NCI-H510A treated with DMSO at 0.1 percent for 48 hours (cell line): ENCODE measurements at regions not wholly inside any gene's neighbourhood (a gene's known extent, or its start where the extent isn't known, plus 50 kb on each side); places are given as distances from the start of the nearest gene placed in this dataset.

ENCODE experiments used
- DNase-seq: peaks from one replicate; lab custom pipeline; 2025; lab: John Stamatoyannopoulos, UW

DNA sequence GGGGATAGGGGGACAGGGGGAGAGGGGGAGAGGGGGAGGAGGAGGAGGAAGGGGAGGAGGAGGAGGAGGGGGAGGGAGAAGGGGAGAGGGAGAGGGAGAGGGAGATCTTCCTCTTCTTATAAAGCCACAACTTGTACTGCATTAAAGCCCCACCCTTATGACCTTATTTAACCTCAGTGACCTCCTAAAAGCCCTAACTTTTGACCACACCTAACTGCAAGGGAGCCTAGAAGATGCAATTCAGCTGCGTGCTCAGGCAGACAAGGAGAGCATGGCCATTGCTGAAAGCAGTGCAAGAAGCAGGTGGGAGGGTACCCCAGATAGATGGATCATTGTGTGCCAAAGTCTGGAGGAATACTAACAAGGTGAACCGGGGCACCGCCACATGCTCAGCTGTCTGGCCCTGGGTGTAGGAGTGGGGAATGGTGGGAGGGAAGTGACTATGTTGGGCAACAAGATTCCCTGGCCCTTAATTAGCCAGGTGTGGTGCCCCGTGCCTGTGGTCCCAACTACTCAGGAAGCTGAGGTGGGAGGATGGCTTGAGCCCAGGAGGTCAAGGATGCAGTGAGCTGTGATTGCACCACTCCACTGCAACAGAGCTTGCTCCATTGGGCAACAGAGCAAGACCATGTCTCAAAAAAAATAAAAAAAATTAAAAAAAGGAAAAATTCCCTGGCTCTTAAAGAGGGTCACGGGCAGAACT is 125.4 kb upstream of the BOD1 start:
- no peak for DNase-seq

DNA sequence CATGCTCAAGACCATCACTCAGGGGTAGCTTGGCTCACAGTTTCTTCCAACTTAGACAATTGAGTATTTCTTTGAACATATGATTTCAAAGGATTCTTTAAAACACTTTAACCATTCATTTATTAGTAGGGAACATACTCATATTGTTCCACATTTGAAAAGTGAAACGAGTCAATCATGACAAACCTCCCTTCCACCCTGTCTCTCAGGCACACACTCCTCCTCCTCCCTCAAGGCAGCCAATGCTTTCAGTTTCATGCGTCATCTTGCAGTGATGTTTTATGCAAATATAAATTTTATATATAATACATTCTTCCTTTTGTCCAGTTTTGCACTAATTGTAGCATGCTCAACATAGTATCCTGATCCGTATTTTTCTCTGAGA is 126.0 kb upstream of the BOD1 start:
- DNase-seq = no peak

DNA sequence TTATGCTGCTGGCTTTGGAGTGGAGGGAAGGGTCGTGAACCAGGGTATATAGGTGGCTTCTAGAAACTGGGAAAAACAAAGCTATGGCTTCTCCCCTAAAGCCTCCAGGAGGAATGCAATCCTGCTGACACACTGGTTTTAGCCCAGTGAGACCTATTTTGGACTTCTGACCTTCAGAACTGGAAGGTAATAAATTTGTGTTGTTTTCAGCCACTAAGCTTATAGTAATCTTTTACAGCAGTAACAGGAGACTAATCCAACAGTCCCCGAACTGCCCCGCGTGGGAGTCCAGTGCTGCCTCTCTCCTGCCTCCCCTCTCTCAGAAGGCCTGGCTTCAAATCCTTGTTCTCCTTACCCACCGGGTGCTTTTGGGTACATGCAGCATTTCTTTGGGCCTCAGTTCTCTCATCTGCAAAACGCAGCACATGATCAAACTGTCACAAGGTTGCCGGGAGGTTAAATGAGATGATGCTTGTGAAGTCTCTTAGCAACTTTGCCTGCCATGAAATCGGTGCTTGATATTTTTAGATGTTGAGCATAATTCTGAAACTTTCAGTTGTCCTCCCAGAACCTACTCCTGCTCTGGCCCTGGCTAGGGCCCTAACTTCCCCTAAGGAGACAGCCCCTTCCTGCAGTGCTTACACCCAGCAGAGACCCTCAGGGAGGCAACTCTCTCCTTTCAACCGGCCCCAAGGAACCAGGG is 127.3 kb upstream of the BOD1 start:
- DNase-seq = no peak

DNA sequence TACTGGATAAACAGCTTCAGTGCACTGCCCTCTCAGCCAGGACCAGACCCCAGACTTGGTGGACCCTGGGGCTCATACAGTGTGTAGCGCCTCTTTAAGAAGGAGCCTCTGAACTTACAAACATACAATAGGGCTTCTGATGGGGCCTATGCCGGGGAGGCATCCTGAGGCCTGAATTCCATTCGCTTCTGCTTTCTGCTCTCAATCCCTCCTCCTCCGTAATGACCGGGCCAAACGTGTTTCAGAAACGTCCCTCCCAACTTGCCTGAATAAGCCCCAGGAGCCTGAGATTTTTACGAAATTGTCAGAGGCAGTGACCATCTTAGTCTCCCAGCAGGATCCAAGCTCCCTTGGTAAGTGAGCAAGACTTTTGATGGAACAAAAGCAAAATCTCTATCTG is 128.1 kb upstream of the BOD1 start:
- no peak for DNase-seq

DNA sequence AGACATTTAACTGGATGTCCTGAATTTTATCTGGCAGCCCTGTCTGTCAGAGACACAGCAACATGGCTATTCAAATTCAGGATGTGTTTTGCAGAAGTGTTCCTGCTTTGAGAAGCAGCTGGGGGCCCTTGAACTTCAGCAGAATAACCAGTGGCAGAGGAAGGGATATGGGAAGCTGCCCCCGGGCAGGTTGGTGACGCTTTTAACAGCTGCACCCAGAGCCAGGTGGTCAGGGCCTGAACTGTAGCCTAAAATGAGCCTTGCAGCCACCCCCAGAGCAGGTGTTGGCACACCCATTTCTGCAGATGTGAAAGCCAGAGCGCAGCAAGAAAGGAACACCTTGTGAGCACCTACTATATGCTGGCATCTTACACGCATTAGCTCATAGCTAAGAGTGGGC is 128.7 kb upstream of the BOD1 start:
- DNase-seq = peak; percentile 63

DNA sequence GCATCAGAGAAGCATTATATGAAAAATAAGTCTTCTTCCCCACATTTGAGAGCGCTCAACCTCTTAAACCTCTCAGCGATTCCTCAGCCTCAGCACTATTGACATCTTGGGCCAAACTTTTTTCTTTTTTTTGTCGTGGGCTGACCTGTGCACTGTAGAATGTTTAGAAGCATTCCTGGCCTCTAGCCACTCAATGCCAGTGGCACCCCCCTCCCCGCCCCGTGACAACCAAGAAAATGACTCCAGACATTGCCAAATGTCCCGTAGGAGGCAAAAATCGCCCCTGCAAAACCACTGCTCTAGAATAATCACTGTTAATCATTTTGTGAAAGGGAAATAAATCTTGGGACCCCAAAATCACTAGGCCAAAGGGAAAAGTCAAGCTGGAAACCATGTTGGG is 129.1 kb upstream of the BOD1 start:
- no peak for DNase-seq

DNA sequence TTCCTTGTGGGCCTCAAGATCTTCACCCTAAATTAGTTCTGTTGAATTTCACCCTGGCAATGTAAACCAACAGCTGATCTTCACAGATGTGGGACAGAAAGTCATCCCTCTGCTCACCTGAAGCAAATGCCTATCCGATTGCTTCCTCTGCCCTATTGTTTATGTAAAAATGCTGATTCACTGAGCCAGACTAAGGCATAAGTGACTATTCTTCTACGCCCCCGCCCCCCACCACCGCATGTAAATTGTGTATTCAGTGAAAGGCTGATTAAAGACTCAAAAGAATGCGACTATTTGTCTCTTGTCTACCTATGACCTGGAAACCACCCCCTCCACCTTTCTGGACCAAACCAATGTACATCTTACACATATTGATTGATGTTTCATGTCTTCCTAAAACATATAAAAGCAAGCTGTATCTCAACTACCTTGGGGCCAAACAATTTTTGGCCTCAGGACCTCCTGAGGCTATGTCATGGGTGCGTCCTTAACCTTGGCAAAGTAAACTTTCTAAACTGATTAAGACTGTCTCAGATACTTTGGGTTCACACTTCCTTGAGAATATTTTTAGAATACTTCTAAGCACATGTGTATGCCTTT is 129.7 kb upstream of the BOD1 start:
- no peak for DNase-seq

DNA sequence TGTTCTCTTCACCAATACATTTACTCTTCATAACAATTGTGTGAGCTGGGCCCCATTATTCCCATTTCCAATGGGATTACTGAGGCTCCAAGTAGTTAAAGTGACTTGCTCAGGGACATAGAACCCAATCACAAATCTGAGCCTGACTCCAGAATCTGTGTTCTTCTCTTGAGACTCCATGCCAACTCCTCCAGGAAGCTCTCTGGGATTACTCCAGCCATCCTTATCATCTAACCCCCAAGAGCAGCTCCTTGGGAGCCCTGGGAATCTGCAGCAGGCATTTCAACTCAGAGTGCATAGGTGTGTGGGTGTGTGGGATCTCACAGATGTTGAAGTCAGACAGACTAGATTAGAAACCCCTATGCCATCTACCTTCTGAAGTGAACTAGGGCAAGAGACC is 131.4 kb upstream of the BOD1 start:
- DNase-seq = no peak

DNA sequence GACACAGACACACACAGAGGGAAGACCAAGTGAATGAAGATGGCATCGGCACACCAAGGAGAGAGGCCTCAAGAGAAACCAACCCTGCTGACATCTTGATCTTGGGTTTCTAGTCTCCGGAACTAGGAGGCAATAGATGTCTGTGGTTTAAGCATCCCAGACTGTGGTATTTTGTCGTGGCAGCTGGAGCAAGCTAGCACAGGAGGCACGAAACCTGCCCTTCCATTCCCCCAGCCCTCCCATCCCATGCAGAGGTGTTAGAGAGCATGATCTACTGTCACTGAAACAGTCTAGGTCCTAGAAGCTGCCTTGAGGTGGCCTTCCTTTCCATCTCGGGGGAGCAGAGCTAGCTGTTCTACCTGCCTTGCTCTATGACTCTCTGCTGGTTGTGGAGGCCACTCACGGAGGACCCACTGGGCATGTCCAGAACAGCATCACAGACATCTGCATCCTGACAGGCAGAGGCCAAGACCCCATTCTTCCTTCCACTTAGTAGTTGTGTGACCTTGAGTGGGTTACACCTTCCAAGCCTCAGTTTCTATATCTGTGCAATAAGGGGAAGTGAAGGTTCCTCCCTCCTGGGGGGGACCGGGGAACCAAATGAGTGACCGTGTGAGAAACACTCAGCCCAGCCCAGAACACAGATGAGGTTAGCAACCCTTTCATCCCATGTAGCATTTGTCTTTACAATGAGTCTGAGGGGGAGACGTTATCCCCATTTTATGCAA is 134.3 kb upstream of the BOD1 start:
- DNase-seq = no peak

DNA sequence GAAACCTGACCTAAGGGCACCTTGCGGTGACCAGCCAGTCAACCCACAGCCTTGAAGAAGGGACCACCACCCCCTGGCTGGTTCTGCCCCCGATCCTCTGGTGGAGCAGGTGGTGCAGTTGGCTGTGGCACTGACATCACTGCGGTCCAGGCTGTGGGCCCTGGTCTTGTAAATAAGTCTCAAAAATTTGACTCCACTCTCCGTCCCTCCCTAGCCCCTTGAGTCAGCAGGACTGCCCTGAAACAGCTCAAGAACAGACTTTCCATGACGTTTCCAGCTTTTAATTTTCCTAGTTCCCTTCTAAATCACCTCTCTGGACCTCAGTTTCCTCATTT is 134.8 kb upstream of the BOD1 start:
- DNase-seq = no peak

DNA sequence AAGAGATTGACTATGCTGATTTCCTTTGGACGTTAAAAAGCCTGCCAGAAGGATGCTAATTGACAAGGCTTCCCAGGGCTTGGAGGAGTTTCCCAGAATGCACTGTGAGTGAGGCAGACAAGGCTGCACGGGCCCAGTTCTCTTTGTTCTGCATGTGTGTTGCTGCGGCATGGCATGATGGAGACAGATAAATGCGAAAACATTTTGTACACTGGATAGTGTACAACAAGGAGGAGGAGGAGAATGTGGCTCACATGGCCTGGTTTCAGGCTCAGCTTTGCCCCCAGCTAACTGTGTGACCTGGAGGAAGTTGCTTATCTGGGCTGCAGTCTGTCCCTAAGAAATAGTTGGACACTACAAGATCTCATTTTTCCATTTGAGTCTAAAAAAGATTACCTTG is 135.5 kb upstream of the CPEB4 start:
- no peak for DNase-seq

DNA sequence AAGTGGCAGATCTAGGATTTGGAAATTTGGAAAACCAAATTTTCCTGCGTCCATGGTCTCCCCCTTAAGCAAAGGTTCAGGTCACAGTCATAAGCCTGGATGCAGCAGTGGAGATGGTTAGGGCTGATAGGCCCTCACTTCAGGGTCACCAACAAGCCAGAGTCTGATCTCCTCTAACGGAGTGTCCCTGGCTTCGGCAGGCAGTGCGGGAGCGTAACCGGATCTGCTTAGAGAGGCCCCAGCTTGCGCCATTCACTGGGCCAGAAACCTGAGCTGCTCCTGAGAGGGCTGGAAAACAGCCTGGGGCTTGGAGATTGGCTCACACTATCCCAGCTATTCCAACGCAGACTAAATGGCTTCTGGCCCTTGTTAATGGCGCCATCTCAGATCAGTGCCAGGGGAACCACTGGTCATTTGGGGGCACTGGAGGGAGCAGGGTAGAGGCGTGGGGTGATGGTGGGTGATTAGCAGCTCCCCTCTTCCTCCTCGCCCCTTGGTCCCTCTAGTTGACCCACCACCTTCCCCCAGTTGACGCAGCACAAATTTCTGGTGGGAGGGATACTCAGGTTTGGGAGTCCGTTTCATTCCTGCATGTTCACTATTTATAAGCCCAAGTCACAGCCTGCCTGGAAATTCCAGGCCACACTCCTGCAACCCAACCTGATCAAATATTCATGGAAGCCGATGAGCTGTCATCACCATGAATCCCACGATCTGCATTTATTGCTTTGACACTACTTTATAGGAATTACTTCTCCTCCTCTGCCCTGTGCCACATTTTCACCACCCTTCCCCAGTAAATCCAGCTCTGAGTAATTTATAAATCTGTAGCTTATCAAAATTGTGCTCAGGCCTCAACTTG is 134.6 kb upstream of the CPEB4 start:
- DNase-seq = peak; percentile 81

DNA sequence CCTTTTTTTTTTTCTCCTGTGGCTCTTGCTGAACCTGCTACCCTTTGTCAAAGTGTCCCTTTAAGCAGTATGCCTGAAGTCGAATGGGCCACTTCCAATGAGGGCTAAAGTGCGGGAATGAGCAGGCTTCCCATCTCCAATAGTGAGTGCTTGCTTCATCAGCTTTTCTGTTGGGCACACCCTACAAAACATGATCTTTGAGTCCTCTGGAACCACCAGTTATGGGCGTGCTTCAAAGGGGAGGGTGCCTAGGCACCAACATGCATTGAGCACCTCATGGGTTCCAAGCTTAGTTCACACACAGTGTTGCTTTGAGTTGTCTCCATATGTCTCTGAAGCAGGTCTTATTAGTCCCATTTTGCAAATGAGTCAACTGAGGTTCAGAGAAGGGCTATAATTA is 132.8 kb upstream of the CPEB4 start:
- DNase-seq = no peak

DNA sequence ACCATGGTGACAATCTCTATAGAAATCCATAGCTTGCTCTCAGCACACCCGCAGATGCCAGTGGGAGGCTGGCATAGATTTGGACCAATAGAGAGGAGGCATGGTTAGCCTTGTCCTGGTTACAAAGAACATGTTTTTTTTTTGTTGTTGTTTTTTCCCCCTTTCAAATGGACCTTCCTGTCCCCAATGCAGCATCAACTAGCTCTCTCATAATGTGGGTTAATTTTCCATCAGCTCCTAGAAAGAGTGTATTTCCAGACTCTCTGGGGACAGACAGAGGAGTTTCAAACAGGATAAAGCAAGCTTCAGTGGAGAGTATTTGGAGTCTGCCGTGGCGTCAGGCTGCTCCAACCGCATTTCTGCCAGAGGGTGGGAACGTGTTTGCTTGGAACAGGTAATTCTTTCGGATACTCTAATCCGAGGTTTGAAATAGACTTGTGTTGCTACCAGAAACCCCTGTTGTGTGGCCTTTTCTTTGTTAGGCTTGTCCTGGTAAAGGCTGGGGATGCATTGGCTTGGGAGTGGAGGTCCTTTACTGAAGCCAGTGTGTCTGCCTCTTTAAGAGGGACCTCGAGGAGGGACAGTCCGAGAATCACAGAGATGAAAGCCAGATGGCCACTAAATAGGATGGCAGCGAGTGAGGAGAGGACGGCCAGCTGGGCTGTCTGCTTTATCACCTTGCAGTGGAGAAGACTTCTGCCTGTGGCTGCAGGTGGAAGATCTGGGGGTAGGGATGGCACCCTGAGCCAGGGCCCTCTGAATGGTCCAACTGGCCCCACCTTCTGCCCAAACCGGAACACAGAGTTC is 130.5 kb upstream of the CPEB4 start:
- DNase-seq = no peak

DNA sequence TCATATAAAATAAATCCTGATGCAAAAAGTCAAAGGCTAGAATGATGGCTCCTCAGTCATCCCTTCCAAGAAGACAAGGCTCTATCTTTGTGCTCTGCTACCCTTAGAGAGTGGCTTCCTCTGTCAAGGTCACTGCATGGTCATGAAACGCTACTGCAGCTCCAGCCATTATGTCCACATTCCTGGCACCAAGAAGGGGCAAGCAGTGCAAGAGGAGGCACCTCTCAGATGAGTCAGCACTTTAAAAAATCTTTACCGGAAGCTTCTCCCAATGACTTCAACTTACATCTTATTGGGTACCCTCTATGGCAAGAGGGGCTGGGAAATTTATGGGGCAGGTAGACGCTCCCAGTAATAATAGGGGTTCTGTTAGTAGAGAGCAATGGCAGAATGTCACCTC is 129.5 kb upstream of the CPEB4 start:
- DNase-seq = no peak

DNA sequence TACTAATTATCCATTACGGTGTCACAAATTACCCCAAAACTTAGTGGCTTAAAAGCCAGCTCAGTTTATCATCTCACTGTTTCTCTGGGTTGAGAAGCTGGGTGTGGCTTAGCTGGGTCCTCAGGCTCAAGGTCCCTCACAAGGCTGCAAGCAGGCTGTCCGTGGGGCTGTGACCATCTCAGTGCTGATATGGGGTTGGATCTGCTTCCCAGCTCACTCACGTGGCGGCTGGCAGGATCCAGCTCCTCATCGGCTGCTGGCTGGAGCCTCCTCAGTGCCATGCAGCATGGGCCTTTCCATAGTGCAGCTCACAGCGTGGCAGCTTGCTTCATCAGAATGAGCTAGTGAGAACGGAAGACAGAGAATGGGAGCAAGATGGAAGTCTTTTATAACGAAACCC is 128.5 kb upstream of the CPEB4 start:
- no peak for DNase-seq

DNA sequence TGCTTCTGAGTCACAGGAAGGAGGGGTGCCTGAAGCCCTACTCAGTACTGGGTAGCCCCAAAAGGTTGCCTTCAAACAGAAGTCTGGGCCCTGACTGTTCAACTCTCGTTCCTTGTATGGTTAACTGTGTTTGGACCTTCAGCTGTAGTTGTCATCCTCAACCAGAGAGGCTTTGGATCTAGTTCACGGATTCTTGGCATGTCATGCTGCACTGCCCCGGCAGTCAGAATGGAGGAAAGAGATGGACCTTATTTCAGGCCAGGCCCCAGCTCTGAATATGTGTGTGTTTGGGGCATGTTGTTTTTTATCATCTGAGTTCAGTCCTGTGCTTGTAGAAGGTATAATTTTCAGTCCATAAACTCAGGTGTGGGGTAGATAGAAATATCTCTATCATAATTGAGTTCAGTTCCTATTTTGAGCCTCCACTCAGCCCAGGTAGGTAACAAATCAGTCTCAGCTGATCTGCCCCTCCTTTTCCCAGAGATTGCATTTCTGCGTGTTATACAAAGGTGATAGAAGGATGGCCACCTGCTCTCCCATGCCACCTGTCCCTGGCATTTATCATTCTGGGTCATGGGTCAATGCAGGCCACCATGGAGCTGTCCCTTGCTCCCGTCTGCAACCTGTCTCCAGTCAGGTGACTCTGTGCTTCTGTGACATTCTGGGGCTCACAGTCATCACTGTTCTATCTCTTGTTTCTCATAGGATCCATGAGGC is 127.5 kb upstream of the CPEB4 start:
- DNase-seq = no peak

DNA sequence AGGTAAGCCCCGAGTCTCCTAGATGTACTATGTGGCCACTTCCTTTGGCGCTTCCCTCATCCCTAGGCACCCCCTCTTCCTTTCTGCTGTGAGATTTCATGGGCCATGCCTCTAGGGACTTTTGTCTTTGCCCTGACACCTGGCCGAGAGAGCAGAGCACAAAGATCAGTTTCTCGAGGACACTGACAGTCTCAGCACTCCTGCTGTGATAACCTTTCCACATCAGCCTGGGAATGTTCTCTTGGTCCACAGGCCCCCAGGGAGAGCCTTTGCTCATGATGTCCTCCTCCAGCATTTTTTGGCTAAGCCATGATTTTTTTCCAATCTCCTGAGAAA is 127.0 kb upstream of the CPEB4 start:
- DNase-seq = no peak

DNA sequence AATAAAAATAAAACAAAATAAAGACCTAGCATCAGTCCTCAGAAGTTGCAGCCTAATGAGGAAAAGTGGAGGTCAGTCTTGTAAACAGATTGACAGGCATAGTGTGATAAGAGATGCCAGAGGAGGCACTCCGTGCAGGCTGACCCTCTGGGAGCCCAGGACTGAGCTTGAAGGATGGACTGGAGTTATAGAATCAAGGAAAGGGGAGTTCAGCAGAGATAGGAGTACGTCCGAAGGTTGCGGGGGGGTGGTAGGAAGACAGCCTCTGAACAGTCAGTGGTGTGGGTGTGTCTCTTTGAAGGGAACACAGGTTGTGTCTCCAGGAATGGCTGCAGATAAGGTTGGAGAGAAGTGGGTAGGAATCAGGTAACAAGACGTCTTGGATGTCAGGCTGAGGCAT is 126.1 kb upstream of the CPEB4 start:
- DNase-seq = no peak

DNA sequence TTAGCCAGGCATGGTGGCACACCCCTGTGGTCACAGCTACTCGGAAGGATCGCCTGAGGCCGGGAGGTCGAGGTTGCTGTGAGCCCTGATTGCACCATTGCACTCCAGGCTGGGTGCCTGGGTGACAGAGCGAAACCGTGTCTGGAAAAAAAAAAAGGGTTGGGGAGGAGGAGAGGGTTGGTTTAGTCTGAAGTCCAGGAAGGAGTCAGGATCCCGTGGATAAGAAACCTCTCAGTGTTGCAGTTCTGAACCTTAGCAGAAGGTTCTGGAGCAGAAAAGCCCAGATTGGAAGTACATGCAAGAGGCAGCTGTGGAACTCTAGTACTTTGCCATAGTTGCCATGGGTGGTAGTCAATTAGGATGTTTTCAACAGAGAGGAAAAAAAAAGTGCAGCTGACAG is 125.2 kb upstream of the CPEB4 start:
- DNase-seq = no peak

DNA sequence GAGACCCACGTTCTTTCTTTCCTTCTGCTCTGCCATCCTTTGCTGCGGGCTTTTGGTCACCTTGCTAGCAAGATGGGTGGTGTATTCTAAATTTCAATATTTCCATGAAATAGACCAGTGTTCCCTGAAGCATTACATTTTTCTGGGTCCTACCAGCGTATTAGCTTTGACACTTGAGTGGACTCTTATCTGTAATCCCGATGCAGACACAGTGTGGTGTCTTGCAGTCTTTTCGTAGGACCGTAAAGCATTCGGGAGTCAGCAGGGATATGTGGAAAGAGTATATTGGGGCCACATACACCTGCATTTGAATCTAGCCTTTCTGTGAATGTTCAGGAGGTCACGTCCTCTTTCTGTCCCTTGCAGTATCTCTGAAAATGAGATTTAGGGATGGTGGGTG is 124.7 kb upstream of the CPEB4 start:
- DNase-seq = no peak
